Renal cortex interstitium (tissue), 11 donors: ENCODE measurements at regions not wholly inside any gene's neighbourhood (a gene's known extent, or its start where the extent isn't known, plus 50 kb on each side); places are given as distances from the start of the nearest gene placed in this dataset.

Experiments
- DNase-seq, 11 donors: peaks; one replicate each; pipeline ENCODE4 v3.0.0-alpha.2; 2013; ENCODE audit warnings: low read depth in 9 of 11, low spot score in 4 of 11; ENCODE audit errors: extremely low read depth in 1 of 11

- DNase-seq = no peak
Measured at GRCh38 chr5:147017621-147018020, 139.1 kb upstream of the PPP2R2B start.

DNA sequence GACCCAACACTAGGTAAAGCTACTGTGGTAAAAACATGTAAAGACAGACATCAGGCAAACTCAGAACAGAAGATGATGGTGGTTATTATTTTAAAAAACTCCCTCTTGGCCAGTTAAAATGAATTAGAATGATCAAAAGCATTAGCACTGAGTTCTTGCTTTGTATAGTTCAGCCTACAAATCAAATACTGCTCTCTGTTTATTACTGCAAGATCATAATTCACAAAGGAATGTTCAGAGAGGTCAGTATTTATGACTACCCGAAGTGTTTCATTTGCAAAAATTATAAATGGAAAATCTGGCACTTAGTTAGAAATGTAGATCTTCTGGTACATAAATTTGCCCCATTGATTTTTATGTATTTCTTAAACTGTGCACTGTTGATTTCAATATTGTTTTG, 140.3 kb upstream of the PPP2R2B start:
- no peak for DNase-seq

- DNase-seq = no peak
Measured at GRCh38 chr5:147036691-147037245, 158.2 kb upstream of the PPP2R2B start.

DNA sequence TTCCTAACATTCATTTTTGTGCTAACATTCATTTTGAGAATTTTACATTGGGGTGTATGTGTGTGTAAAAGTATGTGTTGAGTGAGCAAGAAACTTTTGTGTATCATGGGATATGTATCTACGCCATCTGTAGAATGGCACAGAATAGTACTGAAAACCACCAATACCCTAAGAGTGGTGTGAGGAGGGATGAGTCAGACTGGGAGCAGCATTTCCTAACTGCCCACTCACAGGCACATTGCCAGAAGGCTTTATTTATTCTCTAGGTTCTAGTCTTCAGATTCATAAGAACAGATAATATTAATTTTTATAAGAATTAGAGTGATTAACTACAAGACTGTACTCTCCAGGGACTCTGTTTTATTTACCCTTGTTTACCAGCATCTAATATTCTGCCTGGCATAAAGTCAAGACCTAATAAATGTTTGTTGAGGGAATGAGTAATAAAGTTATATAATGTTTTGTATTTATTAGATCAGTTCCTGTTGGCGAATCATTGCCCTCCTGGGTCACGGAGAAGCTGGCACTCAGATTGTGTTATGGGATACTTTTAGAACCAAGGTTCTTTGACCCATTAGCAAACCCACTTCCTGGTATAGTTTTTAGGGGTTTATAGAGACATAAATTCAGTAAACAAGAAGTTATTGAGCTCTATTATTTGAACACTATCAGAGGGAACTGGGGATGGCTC, 159.1 kb upstream of the PPP2R2B start:
- DNase-seq = no peak

DNA sequence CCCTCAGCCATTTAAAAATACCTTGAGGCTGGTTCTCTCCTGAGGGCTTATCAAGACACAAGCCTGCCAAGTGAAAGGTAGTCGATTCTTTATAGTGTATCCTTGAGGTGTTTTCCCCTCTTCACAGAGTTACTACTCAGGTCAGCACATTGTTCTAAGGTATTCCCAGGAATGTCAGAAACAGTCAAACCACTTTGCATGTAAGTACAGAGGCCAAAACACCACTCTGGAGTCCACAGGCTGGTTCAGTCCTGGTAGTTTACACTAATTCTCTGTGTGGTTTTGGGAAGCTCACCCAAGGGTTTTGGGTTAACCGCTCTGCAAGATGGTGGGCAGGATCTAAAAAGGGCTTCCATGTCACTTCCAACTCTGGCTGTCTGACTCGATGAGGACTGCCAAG, 162.3 kb upstream of the PPP2R2B start:
- DNase-seq = no peak

GRCh38 chr5:147044572-147045273, 166.2 kb upstream of the PPP2R2B start:
- DNase-seq = no peak

GRCh38 chr5:147045290-147045689, 166.7 kb upstream of the PPP2R2B start:
- no peak for DNase-seq

DNA sequence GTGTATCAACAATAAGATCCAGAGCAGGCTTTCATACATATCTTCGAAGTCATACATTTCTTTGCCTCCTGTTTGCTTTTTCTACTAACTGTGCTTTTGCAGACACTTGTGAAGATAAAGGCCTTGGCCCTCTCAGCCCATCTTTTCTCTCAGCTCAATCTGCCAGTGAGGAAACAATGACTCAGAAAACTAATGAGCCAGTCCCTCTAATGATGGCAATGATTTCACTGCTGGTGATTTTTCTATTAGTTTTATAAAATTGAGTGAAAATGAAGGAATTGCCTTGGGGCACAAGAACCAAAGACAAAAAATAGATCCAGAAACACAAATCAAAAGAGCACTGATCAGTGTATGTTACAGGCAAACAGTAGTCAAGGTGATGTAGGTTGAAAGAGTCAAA, 167.7 kb upstream of the PPP2R2B start:
- no peak for DNase-seq

GRCh38 chr5:147046894-147047293, 168.3 kb upstream of the PPP2R2B start:
- no peak for DNase-seq

DNA sequence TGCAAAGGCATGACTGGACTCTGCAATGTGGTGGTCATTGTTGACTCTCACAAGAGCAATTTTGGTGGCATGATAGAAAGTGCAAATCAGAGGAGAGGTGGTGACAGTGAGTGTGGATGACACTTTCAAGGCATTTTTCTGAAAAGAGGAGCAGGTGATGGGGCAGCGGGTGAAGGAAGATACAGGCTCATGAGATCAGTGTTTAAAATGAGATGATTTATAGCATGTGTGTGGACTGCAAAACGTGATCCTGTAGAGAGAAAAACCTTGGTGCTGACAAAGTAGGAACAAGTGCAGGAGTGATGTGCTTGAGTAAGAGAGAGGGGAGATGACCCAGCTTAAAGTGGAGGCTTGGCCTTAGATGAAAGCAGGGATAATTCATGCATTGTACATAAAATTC, 171.2 kb upstream of the PPP2R2B start:
- DNase-seq = no peak

- no peak for DNase-seq
Measured at GRCh38 chr5:147050172-147050571, 171.6 kb upstream of the PPP2R2B start.

- DNase-seq = no peak
Measured at GRCh38 chr5:147051193-147051592, 172.6 kb upstream of the PPP2R2B start.

GRCh38 chr5:147052519-147052918, 174.0 kb upstream of the PPP2R2B start:
- no peak for DNase-seq

DNA sequence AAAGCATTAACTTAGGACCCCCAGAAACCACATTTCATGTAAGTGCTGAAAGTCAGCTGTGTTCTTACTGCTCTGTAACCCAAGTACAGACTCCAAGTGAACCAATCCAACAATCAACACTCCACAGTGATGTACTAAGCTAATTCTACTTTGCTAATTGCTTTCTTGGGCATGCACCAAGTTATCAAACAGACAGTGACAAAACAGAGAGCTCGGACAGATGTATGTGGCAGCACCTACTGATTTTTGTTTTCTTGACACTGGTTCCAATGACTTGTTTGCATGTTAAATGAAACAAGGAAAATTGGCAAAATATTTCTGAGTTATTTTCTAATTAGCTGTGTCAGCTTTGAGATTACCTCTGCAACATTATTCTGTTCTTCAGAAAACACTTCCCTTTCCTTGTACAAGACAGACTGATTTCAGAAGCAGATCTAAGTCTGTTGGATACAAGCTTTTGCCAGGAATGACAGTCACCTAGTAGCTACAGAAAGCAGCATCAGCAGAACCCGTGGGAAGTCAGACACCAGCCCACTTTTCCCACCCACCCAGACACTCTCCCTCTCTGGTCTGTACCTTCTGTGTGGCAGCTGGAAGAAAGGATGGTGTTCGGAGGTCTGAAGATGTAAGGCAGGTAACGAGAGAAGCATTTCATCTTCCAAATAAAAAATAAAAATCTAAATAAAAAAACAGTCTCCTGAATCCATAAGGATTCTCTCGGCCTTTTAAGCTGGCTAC, 176.7 kb upstream of the PPP2R2B start:
- DNase-seq = no peak

DNA sequence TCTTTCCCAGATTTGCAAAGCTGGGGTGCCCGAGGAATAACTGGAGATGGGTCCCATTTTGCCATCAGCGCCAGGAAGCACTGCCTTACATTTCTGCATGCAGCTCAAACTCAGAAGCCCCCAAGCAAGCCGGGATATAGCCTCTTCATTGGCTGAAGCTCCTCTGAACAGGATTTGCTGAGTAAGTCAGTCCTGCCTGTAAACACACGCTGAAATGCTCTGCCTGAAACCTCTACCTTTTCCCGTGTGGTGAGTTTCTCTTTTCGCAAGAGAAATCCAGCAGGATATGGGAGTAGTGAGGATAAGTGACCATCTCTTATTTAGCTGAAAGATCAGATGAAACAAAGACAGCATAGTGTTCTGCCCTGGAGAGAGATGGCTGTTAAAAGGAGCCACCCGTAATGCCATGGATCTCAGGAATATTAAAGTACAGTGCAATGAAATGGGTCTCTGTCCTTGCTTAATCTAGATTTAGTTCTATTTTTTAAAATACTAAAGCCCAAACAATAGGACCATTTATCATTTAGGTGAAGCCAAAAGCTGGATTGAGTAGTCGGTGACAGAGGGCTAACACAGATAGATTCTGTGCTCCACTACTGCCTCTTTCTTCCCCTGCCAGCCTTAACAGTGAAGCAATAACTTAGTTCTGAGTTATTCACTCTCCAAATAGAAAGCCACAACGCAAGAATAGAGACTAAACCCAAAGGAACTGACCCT, 177.5 kb upstream of the PPP2R2B start:
- DNase-seq = no peak

DNA sequence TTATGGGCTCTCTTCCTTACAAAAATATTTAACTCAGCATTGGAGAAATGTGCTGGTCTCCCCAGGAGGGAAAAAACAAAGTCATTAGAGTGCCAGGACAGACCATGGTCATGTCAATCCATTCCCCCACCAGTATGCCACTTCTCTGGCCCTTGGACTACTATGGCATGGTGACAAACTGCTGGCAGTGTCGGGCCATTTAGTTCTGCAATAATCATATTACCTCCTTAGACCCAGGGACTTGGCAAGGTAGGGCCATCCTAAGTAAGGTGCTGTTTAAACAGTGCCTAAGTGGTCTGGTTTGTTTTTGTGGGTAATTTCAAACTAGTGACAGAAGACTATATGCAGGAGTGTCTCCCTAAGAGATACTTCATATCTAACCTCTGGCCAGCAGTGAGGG, 177.8 kb upstream of the STK32A start:
- DNase-seq = no peak

- no peak for DNase-seq
Measured at GRCh38 chr5:147061431-147061830, 173.4 kb upstream of the STK32A start.

DNA sequence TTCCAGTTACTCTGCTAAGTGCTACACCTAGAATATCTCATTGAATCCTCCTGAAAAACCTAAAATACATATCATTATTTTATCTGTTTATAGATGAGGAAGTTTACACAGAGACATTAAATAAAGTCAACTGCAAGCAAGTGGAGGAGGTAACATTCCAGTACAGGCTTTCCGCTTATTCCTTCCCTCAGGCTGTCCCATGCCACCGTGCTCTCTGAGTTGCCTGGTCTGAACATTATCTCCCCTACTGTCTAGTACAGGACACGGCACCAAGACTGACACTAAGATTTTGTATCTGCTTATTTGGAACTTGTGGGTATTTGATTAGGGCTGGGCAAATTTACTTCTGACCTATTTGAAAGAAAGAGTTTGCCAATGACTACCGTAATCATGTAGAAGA, 172.4 kb upstream of the STK32A start:
- no peak for DNase-seq

GRCh38 chr5:147063943-147064342, 170.9 kb upstream of the STK32A start:
- DNase-seq = no peak
